ENCODE measurements at regions not wholly inside any gene's neighbourhood (a gene's known extent, or its start where the extent isn't known, plus 50 kb on each side); places are given as distances from the start of the nearest gene placed in this dataset.
"Not testable (repeated sequence)": the region's sequence is repeated elsewhere in the genome, so short reads cannot be mapped to it uniquely, and the experiment has no call there.

GRCh38 chr4:171342646-171343045 lies 470.6 kb upstream of the GALNTL6 start:
- no peak for DNase-seq (ENCODE audit: low read depth, low spot score)
- H3K9me3 ChIP-seq (ENCODE audit: control insufficient read depth, insufficient read depth, low read length) = peaks cover 5% of the 10 kb centered on the region; the same call in 1 of the 2 replicates
- TF ChIP-seq, protein P1, sequence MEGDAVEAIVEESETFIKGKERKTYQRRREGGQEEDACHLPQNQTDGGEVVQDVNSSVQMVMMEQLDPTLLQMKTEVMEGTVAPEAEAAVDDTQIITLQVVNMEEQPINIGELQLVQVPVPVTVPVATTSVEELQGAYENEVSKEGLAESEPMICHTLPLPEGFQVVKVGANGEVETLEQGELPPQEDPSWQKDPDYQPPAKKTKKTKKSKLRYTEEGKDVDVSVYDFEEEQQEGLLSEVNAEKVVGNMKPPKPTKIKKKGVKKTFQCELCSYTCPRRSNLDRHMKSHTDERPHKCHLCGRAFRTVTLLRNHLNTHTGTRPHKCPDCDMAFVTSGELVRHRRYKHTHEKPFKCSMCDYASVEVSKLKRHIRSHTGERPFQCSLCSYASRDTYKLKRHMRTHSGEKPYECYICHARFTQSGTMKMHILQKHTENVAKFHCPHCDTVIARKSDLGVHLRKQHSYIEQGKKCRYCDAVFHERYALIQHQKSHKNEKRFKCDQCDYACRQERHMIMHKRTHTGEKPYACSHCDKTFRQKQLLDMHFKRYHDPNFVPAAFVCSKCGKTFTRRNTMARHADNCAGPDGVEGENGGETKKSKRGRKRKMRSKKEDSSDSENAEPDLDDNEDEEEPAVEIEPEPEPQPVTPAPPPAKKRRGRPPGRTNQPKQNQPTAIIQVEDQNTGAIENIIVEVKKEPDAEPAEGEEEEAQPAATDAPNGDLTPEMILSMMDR (IDR thresholded peaks at IDR 0.05; ENCODE audit: low read depth, low read length) = no peak
- H3K4me3 ChIP-seq (ENCODE audit: low read depth, low read length) = no peak overlapping the region
- H3K27me3 ChIP-seq (ENCODE audit: control insufficient read depth, insufficient read depth, low read length) = no peaks in the 10 kb centered on the region
- POLR2A ChIA-PET = no interaction called here
- CTCF ChIA-PET = no interaction called here
- H3K27ac ChIP-seq (ENCODE audit: low read depth, low read length) = no peak overlapping the region

DNA sequence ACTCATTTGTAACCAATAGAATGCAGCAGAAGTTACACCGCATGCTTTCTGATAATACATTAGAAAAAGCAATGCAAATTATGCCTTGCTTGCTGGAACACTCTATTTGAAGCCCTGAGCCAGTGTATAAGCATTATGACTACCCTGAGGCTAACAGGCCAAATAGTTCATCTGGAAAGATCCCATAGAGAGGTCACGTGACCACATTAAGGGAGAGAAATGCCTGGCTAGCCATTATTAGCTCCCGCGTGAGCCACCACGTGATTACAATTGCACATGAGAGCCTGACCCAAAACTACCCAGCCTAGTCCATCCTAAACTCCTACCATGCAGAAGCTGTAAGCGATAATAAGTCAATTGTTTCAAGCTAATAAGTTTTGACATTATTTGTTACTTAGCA lies 472.9 kb upstream of the GALNTL6 start:
- H3K4me3 ChIP-seq (ENCODE audit: low read depth, low read length) = no peak overlapping the region
- no peak for DNase-seq (ENCODE audit: low read depth, low spot score)
- H3K27me3 ChIP-seq (ENCODE audit: control insufficient read depth, insufficient read depth, low read length) = no peaks in the 10 kb centered on the region
- no peak overlapping the region for H3K27ac ChIP-seq (ENCODE audit: low read depth, low read length)
- CTCF ChIA-PET = no interaction called here
- POLR2A ChIA-PET = no interaction called here
- peaks cover 5% of the 10 kb centered on the region; the same call in 1 of the 2 replicates for H3K9me3 ChIP-seq (ENCODE audit: control insufficient read depth, insufficient read depth, low read length)
- TF ChIP-seq, protein P1 (IDR thresholded peaks at IDR 0.05; ENCODE audit: low read depth, low read length) = no peak

- CTCF ChIA-PET = no interaction called here
Observed at GRCh38 chr4:171334549-171334948, 478.7 kb upstream of the GALNTL6 start.

DNA sequence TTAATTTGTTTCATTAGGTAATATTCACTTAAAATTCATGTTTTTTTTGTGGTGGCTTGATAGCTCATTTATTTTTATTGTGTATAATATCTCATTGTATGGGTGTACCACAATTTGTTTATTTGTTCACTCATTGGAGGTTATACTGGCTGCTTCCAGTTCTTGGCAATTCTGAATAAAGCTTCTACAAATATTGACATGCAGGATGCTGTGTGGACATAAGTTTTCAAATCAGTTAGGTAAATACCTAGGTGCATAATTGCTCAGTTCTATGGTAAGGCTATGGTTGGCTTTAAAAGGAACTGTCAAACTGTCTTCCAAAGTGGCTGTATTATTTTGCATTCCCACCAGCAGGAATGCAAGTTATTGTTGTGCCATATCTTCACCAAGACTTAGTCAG lies 504.5 kb upstream of the GALNTL6 start:
- no peak for DNase-seq (ENCODE audit: low read depth, low spot score)
- ChIA-PET POLR2A (no interaction called here), CTCF (no interaction called here)
- Histone ChIP-seq H3K27me3 (ENCODE audit: control insufficient read depth, insufficient read depth, low read length) (no peaks in the 10 kb centered on the region), H3K4me3 (ENCODE audit: low read depth, low read length) (no peak overlapping the region), H3K27ac (ENCODE audit: low read depth, low read length) (no peak overlapping the region), H3K9me3 (ENCODE audit: control insufficient read depth, insufficient read depth, low read length) (peaks cover 3% of the 10 kb centered on the region)
- TF ChIP-seq, protein P1 (IDR thresholded peaks at IDR 0.05; ENCODE audit: low read depth, low read length) = no peak

More at GRCh38 chr4:171334549-171334948, 478.7 kb upstream of the GALNTL6 start:
- no peak overlapping the region for H3K27ac ChIP-seq (ENCODE audit: low read depth, low read length)
- no peak overlapping the region for H3K4me3 ChIP-seq (ENCODE audit: low read depth, low read length)
- no peaks in the 10 kb centered on the region for H3K27me3 ChIP-seq (ENCODE audit: control insufficient read depth, insufficient read depth, low read length)
- DNase-seq (ENCODE audit: low read depth, low spot score) = no peak
- H3K9me3 ChIP-seq (ENCODE audit: control insufficient read depth, insufficient read depth, low read length) = peaks cover 5% of the 10 kb centered on the region; the same call in 1 of the 2 replicates
- TF ChIP-seq, protein P1 (IDR thresholded peaks at IDR 0.05; ENCODE audit: low read depth, low read length) = no peak
- POLR2A ChIA-PET = no interaction called here

GRCh38 chr4:171298048-171298718 lies 515.0 kb upstream of the GALNTL6 start:
- H3K27me3 ChIP-seq (ENCODE audit: control insufficient read depth, insufficient read depth, low read length); DNase-seq (ENCODE audit: low read depth, low spot score); H3K9me3 ChIP-seq (ENCODE audit: control insufficient read depth, insufficient read depth, low read length); CTCF ChIA-PET; H3K27ac ChIP-seq (ENCODE audit: low read depth, low read length); POLR2A ChIA-PET; H3K4me3 ChIP-seq (ENCODE audit: low read depth, low read length): not testable (repeated sequence)
